ENCODE measurements at regions not wholly inside any gene's neighbourhood (a gene's known extent, or its start where the extent isn't known, plus 50 kb on each side); places are given as distances from the start of the nearest gene placed in this dataset.

DNA sequence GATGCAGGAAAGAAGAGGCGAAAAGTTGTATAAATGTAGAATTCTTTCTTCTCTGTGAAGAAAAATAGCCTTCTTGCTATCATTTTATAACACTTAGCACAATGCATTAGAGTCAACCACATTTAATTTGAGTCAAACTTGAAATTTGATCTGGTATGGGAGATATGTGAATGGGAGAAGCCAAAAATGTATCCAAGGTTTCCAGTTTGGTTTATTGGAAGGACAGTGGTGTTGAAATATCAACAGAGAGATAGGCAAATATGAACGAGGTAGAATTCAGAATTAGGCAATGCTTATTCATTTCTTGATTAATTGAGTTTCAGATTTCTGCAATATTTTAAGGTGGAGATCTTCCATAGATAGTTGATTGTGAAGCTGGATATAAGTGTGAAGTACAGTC, 991.9 kb upstream of the CHAC2 start:
- Histone ChIP-seq H3K27ac (no peak overlapping the region), H3K4me2 (ENCODE audit: low read length) (no peak overlapping the region), H3K79me2 (no peaks in the 10 kb centered on the region), H3K9ac (no peak overlapping the region), H3K27me3 (ENCODE audit: control insufficient read depth, insufficient read depth, low read length) (no peaks in the 10 kb centered on the region), H2AFZ (no peak overlapping the region), H3K4me1 (no peaks in the 10 kb centered on the region), H3K36me3 (ENCODE audit: control insufficient read depth, insufficient read depth, low read length) (no peaks in the 10 kb centered on the region), H3K9me3 (ENCODE audit: control insufficient read depth, low read length) (no peaks in the 10 kb centered on the region), H3K4me3 (ENCODE audit: low read depth, low read length) (no peak overlapping the region)
- TF ChIP-seq, protein P1, sequence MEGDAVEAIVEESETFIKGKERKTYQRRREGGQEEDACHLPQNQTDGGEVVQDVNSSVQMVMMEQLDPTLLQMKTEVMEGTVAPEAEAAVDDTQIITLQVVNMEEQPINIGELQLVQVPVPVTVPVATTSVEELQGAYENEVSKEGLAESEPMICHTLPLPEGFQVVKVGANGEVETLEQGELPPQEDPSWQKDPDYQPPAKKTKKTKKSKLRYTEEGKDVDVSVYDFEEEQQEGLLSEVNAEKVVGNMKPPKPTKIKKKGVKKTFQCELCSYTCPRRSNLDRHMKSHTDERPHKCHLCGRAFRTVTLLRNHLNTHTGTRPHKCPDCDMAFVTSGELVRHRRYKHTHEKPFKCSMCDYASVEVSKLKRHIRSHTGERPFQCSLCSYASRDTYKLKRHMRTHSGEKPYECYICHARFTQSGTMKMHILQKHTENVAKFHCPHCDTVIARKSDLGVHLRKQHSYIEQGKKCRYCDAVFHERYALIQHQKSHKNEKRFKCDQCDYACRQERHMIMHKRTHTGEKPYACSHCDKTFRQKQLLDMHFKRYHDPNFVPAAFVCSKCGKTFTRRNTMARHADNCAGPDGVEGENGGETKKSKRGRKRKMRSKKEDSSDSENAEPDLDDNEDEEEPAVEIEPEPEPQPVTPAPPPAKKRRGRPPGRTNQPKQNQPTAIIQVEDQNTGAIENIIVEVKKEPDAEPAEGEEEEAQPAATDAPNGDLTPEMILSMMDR (IDR thresholded peaks at IDR 0.05) = no peak

DNA sequence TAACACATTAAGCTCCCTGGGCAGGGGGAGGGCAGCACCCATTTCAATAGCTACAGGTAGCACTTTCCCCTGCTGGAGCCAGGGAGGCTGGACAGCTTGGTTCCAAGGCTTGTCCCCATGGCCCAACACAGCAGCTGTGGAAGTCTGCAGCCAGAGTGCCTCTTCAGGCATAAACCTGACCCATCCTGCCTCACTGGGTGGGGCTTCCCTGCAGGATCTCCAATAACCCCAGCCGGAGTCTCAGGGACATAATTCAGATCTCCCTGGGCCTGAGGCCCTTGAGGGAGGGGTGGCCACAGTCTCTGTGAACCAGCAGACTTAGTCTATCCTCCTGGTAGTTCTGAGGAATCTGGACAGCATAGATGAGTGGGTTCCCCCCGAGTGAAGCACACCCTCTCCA, 1001.9 kb upstream of the CHAC2 start:
- H3K4me2 ChIP-seq (ENCODE audit: low read length) = no peak overlapping the region
- H3K36me3 ChIP-seq (ENCODE audit: control insufficient read depth, insufficient read depth, low read length) = no peaks in the 10 kb centered on the region
- TF ChIP-seq, protein P1 (IDR thresholded peaks at IDR 0.05) = no peak
- H3K27ac ChIP-seq = no peak overlapping the region
- no peak overlapping the region for H3K9ac ChIP-seq
- H3K27me3 ChIP-seq (ENCODE audit: control insufficient read depth, insufficient read depth, low read length) = no peaks in the 10 kb centered on the region
- no peaks in the 10 kb centered on the region for H3K79me2 ChIP-seq
- H3K9me3 ChIP-seq (ENCODE audit: control insufficient read depth, low read length) = no peaks in the 10 kb centered on the region
- H3K4me3 ChIP-seq (ENCODE audit: low read depth, low read length) = no peak overlapping the region
- H2AFZ ChIP-seq = no peak overlapping the region
- H3K4me1 ChIP-seq = no peaks in the 10 kb centered on the region

DNA sequence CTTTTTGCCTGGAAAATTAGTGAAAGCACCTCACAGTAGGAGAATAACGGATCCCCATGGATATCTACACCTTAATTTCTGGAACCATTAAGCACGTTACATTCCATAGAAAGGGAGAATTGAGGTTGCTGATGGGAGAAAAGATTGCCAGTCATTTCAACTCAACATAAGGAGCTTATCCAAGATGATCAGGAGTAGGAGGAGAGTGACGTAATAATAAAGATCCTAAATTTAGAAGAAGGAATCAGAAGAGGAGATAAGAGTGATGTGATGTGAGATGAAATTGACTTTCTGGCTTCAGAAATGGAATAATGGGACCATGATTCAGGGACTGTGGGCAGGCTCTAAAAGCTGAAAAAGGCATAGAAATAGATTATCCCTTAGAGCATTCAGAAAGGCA, 1017.8 kb upstream of the CHAC2 start:
- Histone ChIP-seq H3K4me1 (no peaks in the 10 kb centered on the region), H3K36me3 (ENCODE audit: control insufficient read depth, insufficient read depth, low read length) (no peaks in the 10 kb centered on the region)

DNA sequence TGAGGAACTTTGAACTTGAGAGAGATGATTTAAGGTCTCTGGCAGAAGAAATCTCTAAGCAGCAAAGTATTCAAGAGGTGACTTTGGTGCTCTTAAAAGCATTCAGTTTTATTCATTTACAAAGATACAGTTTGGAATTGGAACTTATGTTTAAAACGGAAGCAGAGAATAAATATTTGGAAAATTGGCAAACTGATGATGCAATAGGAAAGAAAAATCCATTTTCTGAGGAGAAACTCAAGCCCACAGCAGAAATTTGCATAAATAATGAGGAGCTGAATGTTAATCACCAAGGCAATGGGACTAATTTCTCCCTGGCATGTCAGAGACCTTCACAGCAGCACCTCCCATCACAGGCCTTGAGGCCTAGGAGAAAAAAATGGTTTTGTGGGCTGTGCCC, 1022.5 kb upstream of the CHAC2 start:
- Histone ChIP-seq H2AFZ (no peak overlapping the region), H3K9me3 (ENCODE audit: control insufficient read depth, low read length) (no peaks in the 10 kb centered on the region), H3K36me3 (ENCODE audit: control insufficient read depth, insufficient read depth, low read length) (no peaks in the 10 kb centered on the region), H3K9ac (no peak overlapping the region), H3K27me3 (ENCODE audit: control insufficient read depth, insufficient read depth, low read length) (no peaks in the 10 kb centered on the region), H3K27ac (no peak overlapping the region), H3K4me2 (ENCODE audit: low read length) (no peak overlapping the region), H3K4me3 (ENCODE audit: low read depth, low read length) (no peak overlapping the region), H3K4me1 (no peaks in the 10 kb centered on the region), H3K79me2 (no peaks in the 10 kb centered on the region)
- TF ChIP-seq, protein P1 (IDR thresholded peaks at IDR 0.05) = no peak

More for the DNA sequence above, 1017.8 kb upstream of the CHAC2 start:
- no peaks in the 10 kb centered on the region for H3K9me3 ChIP-seq (ENCODE audit: control insufficient read depth, low read length)
- no peak overlapping the region for H3K9ac ChIP-seq
- no peak overlapping the region for H3K4me2 ChIP-seq (ENCODE audit: low read length)
- TF ChIP-seq, protein P1 (IDR thresholded peaks at IDR 0.05) = no peak
- no peaks in the 10 kb centered on the region for H3K27me3 ChIP-seq (ENCODE audit: control insufficient read depth, insufficient read depth, low read length)
- no peak overlapping the region for H3K4me3 ChIP-seq (ENCODE audit: low read depth, low read length)
- no peaks in the 10 kb centered on the region for H3K79me2 ChIP-seq
- H3K27ac ChIP-seq = no peak overlapping the region
- H2AFZ ChIP-seq = no peak overlapping the region

DNA sequence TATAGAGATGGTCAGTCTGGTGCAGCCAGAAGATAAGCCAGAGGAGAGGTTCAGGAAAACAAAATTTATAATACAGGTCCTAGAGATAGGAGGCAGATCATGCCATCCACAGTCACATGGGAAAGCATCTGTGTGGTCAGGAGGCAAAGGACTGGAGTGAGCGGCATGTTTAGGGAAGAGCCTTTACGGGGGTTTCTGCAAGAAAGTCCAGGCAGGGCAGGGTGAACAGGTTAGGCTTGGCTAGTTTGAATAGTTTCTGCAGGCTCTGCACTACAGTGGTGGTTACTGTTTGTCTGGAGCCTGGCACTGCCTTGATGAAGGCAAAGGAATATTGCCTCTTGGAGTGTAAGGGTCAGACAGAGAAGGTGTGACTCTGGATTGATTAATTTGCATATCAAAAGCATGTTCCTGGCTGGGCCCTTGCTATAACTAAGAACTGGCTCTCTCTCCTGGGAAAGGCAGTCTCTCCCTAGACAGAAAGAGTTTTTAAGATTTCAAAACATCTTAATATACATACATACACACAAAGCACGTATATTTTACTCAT, 1034.7 kb upstream of the CHAC2 start:
- no peak overlapping the region for H3K4me3 ChIP-seq (ENCODE audit: low read depth, low read length)
- H3K27me3 ChIP-seq (ENCODE audit: control insufficient read depth, insufficient read depth, low read length) = no peaks in the 10 kb centered on the region
- no peak overlapping the region for H3K4me2 ChIP-seq (ENCODE audit: low read length)
- H3K9ac ChIP-seq = no peak overlapping the region
- TF ChIP-seq, protein P1 (IDR thresholded peaks at IDR 0.05) = no peak
- no peaks in the 10 kb centered on the region for H3K4me1 ChIP-seq
- H3K9me3 ChIP-seq (ENCODE audit: control insufficient read depth, low read length) = no peaks in the 10 kb centered on the region
- no peak overlapping the region for H2AFZ ChIP-seq
- H3K27ac ChIP-seq = no peak overlapping the region
- no peaks in the 10 kb centered on the region for H3K79me2 ChIP-seq
- H3K36me3 ChIP-seq (ENCODE audit: control insufficient read depth, insufficient read depth, low read length) = no peaks in the 10 kb centered on the region

Measured in parathyroid adenoma (tissue), 2 donors.